OCI-LY1 (cell line): ENCODE measurements at regions not wholly inside any gene's neighbourhood (a gene's known extent, or its start where the extent isn't known, plus 50 kb on each side); places are given as distances from the start of the nearest gene placed in this dataset.

Experiments used
- H2AFZ ChIP-seq: fragments of 200-600 bp; sonication (generic), shearing (Covaris generic); 2 replicates; pipeline ENCODE4 v1.6.0; 2014; ENCODE audit warnings: antibody characterized with exemption, mild to moderate bottlenecking, low read length
- H3F3A ChIP-seq: fragments of 200-600 bp; sonication (generic), shearing (Covaris generic); 2 replicates; pipeline ENCODE4 v1.6.0; 2014; ENCODE audit warnings: mild to moderate bottlenecking, antibody characterized with exemption, low read length, moderate library complexity; ENCODE audit not compliant: insufficient read depth
- H3K27ac ChIP-seq: fragments of 200-600 bp; sonication (generic); 2 replicates; pipeline ENCODE4 v1.5.1; 2014; ENCODE audit warnings: low read length, mixed run types, mild to moderate bottlenecking, low read depth; ENCODE audit not compliant: poor library complexity, severe bottlenecking
- H3K27me3 ChIP-seq: fragments of 200-600 bp; sonication (generic); 2 replicates; pipeline ENCODE4 v1.6.0; 2014; ENCODE audit warnings: antibody characterized with exemption, mild to moderate bottlenecking, low read length, moderate library complexity; ENCODE audit not compliant: insufficient read depth
- H3K36me3 ChIP-seq: fragments of 200-600 bp; sonication (generic); 2 replicates; pipeline ENCODE4 v1.6.1; 2014; ENCODE audit warnings: mild to moderate bottlenecking, antibody characterized with exemption, low read length, moderate library complexity, mixed read lengths; ENCODE audit not compliant: insufficient read depth
- H3K4me1 ChIP-seq: fragments of 200-600 bp; sonication (generic); 2 replicates; pipeline ENCODE4 v1.5.1; 2014; ENCODE audit warnings: mild to moderate bottlenecking, low read length, moderate library complexity; ENCODE audit not compliant: insufficient read depth, severe bottlenecking
- H3K4me2 ChIP-seq: fragments of 200-600 bp; sonication (generic), shearing (Covaris generic); 2 replicates; pipeline ENCODE4 v1.6.1; 2014; ENCODE audit warnings: low read length
- H3K4me3 ChIP-seq: fragments of 200-600 bp; sonication (generic); 2 replicates; pipeline ENCODE4 v1.5.1; 2014; ENCODE audit warnings: low read length, low read depth, mild to moderate bottlenecking, mixed read lengths; ENCODE audit not compliant: poor library complexity, severe bottlenecking
- H3K79me2 ChIP-seq: fragments of 200-600 bp; shearing (Covaris generic); 2 replicates; pipeline ENCODE4 v1.6.1; 2016; ENCODE audit warnings: mixed run types, low read length, mixed read lengths; ENCODE audit not compliant: insufficient read depth
- H3K9ac ChIP-seq: fragments of 200-600 bp; sonication (generic), shearing (Covaris generic); 2 replicates; pipeline ENCODE4 v1.6.1; 2014; ENCODE audit warnings: mild to moderate bottlenecking, low read length, mixed read lengths
- H3K9me2 ChIP-seq: fragments of 200-600 bp; sonication (generic), shearing (Covaris generic); 2 replicates; pipeline ENCODE4 v1.6.1; 2014; ENCODE audit warnings: low read depth, mild to moderate bottlenecking, low read length, mixed read lengths
- H3K9me3 ChIP-seq: fragments of 200-600 bp; shearing (Covaris generic); 2 replicates; pipeline ENCODE4 v1.6.1; 2014; ENCODE audit warnings: low read length, mixed read lengths
- H4K20me1 ChIP-seq: fragments of 200-600 bp; sonication (generic), shearing (Covaris generic); 2 replicates; pipeline ENCODE4 v1.6.0; 2016; ENCODE audit warnings: mild to moderate bottlenecking, low read length; ENCODE audit not compliant: insufficient read depth
- CTCF ChIP-seq: fragments of 200-600 bp; sonication (generic), shearing (Covaris generic); IDR thresholded peaks from 2 replicates; pipeline ENCODE4 v1.5.1; 2017; ENCODE audit warnings: mild to moderate bottlenecking, antibody characterized with exemption, low read length, moderate library complexity, mixed read lengths
- EZH2 ChIP-seq: fragments of 200-600 bp; sonication (generic), shearing (Covaris generic); IDR thresholded peaks from 2 replicates; pipeline ENCODE4 v1.8.0; 2017; ENCODE audit warnings: borderline replicate concordance, mixed run types, mild to moderate bottlenecking, antibody characterized with exemption, low read length, moderate library complexity, mixed read lengths

GRCh38 chr21:16577975-16578374 is 848.2 kb downstream of the USP25 start:
- Histone ChIP-seq H3K4me3 (no peak overlapping the region), H3K4me2 (no peak overlapping the region)

GRCh38 chr21:16578912-16579311 is 849.1 kb downstream of the USP25 start:
- Histone ChIP-seq H3K4me3 (no peak overlapping the region), H4K20me1 (no peaks in the 10 kb centered on the region), H3F3A (no peaks in the 10 kb centered on the region), H3K9me3 (no peaks in the 10 kb centered on the region), H3K79me2 (no peaks in the 10 kb centered on the region), H2AFZ (no peak overlapping the region), H3K9me2 (no peaks in the 10 kb centered on the region), H3K4me1 (no peaks in the 10 kb centered on the region), H3K27ac (no peak overlapping the region), H3K4me2 (no peak overlapping the region), H3K27me3 (no peaks in the 10 kb centered on the region), H3K36me3 (no peaks in the 10 kb centered on the region), H3K9ac (no peak overlapping the region)
- TF ChIP-seq EZH2 (no peak), CTCF (no peak)

More at GRCh38 chr21:16577975-16578374, 848.2 kb downstream of the USP25 start:
- H4K20me1 ChIP-seq = no peaks in the 10 kb centered on the region
- TF ChIP-seq CTCF (no peak), EZH2 (no peak)
- no peaks in the 10 kb centered on the region for H3K9me2 ChIP-seq
- no peaks in the 10 kb centered on the region for H3K9me3 ChIP-seq
- no peak overlapping the region for H2AFZ ChIP-seq
- no peaks in the 10 kb centered on the region for H3F3A ChIP-seq
- H3K79me2 ChIP-seq = no peaks in the 10 kb centered on the region
- no peaks in the 10 kb centered on the region for H3K27me3 ChIP-seq
- no peak overlapping the region for H3K27ac ChIP-seq
- no peaks in the 10 kb centered on the region for H3K4me1 ChIP-seq
- no peaks in the 10 kb centered on the region for H3K36me3 ChIP-seq
- no peak overlapping the region for H3K9ac ChIP-seq

GRCh38 chr21:16579538-16579937 is 849.8 kb downstream of the USP25 start:
- Histone ChIP-seq H3K9me2 (no peaks in the 10 kb centered on the region), H4K20me1 (no peaks in the 10 kb centered on the region), H2AFZ (no peak overlapping the region), H3K4me2 (no peak overlapping the region), H3F3A (no peaks in the 10 kb centered on the region), H3K9ac (no peak overlapping the region), H3K79me2 (no peaks in the 10 kb centered on the region), H3K36me3 (no peaks in the 10 kb centered on the region), H3K4me1 (no peaks in the 10 kb centered on the region), H3K27me3 (no peaks in the 10 kb centered on the region), H3K9me3 (no peaks in the 10 kb centered on the region), H3K4me3 (no peak overlapping the region), H3K27ac (no peak overlapping the region)
- no peak for TF ChIP-seq CTCF
- TF ChIP-seq EZH2 = no peak
